HEK293T (cell line): ENCODE measurements at regions not wholly inside any gene's neighbourhood (a gene's known extent, or its start where the extent isn't known, plus 50 kb on each side); places are given as distances from the start of the nearest gene placed in this dataset.

ENCODE experiments used
- CTCF ChIA-PET: fragments of 350-600 bp; formaldehyde crosslinking; extraction: SDS; loops from one replicate; lab custom pipeline; 2021; ENCODE audit warnings: antibody characterized with exemption, inconsistent platforms; lab: Yijun Ruan, JAX
- POLR2A ChIA-PET: fragments of 350-600 bp; formaldehyde crosslinking; extraction: SDS; loops from one replicate; lab custom pipeline; 2020; ENCODE audit warnings: antibody characterized with exemption, inconsistent platforms; lab: Yijun Ruan, JAX
- DNase-seq: peaks from one replicate; pipeline ENCODE4 v3.0.0; 2012; ENCODE audit warnings: mixed read lengths; ENCODE audit errors: extremely low spot score
- ARNT ChIP-seq: fragments of 450-650 bp; IDR thresholded peaks from 2 replicates; pipeline ENCODE4 v1.6.1; 2017; ENCODE audit warnings: mild to moderate bottlenecking
- BHLHE40 ChIP-seq: fragments of 450-650 bp; IDR thresholded peaks from 2 replicates; pipeline ENCODE4 v1.6.1; 2016; ENCODE audit warnings: mild to moderate bottlenecking, moderate library complexity, borderline replicate concordance
- CTBP1 ChIP-seq: fragments of 450-650 bp; IDR thresholded peaks from 2 replicates; pipeline ENCODE4 v1.6.1; 2016; ENCODE audit warnings: borderline replicate concordance
- ELF4 ChIP-seq: fragments of 450-650 bp; IDR thresholded peaks from 2 replicates; pipeline ENCODE4 v1.6.1; 2017; ENCODE audit warnings: antibody characterized with exemption
- FOXA1 ChIP-seq: fragments of 450-650 bp; IDR thresholded peaks from 2 replicates; pipeline ENCODE4 v1.6.1; 2016; ENCODE audit warnings: mild to moderate bottlenecking
- FOXK2 ChIP-seq: fragments of 450-650 bp; IDR thresholded peaks from 2 replicates; pipeline ENCODE4 v1.6.1; 2016; ENCODE audit warnings: mild to moderate bottlenecking
- FOXM1 ChIP-seq: fragments of 450-650 bp; IDR thresholded peaks from 2 replicates; pipeline ENCODE4 v1.6.1; 2017; ENCODE audit warnings: mild to moderate bottlenecking, borderline replicate concordance
- HDGF ChIP-seq: fragments of 450-650 bp; IDR thresholded peaks from 2 replicates; pipeline ENCODE4 v1.6.1; 2017; ENCODE audit warnings: antibody characterized with exemption, borderline replicate concordance
- L3MBTL2 ChIP-seq: fragments of 450-650 bp; conservative IDR thresholded peaks from 2 replicates; pipeline ENCODE4 v1.6.1; 2016; ENCODE audit warnings: mild to moderate bottlenecking
- LEF1 ChIP-seq: fragments of 450-650 bp; IDR thresholded peaks from 2 replicates; pipeline ENCODE4 v1.6.1; 2017; ENCODE audit warnings: mild to moderate bottlenecking, borderline replicate concordance
- NFRKB ChIP-seq: fragments of 450-650 bp; IDR thresholded peaks from 2 replicates; pipeline ENCODE4 v1.6.1; 2016; ENCODE audit warnings: mild to moderate bottlenecking, moderate library complexity
- SP1 ChIP-seq: fragments of 450-650 bp; IDR thresholded peaks from 2 replicates; pipeline ENCODE4 v1.6.1; 2017
- SUZ12 ChIP-seq: fragments of 450-650 bp; IDR thresholded peaks from 2 replicates; pipeline ENCODE4 v1.6.1; 2016; ENCODE audit warnings: mild to moderate bottlenecking
- TARDBP ChIP-seq: fragments of 450-650 bp; IDR thresholded peaks from 2 replicates; pipeline ENCODE4 v1.6.1; 2016
- ZNF384 ChIP-seq: fragments of 450-650 bp; IDR thresholded peaks from 2 replicates; pipeline ENCODE4 v1.6.1; 2016
- TF ChIP-seq, protein P1 (sequence below): fragments of 450-650 bp; IDR thresholded peaks from 2 replicates; pipeline ENCODE4 v1.6.1; 2016

GRCh38 chr1:234878288-234878687, 250.3 kb downstream of the TOMM20 start:
- TF ChIP-seq TARDBP: no peak
- no peak for TF ChIP-seq SUZ12
- TF ChIP-seq FOXK2: no peak
- no peak for TF ChIP-seq BHLHE40
- TF ChIP-seq L3MBTL2: no peak
- TF ChIP-seq NFRKB: no peak
- no peak for TF ChIP-seq CTBP1
- no peak for TF ChIP-seq FOXA1
- TF ChIP-seq HDGF: no peak
- TF ChIP-seq SP1: no peak
- no peak for TF ChIP-seq ELF4
- no peak for TF ChIP-seq FOXM1
- no peak for TF ChIP-seq ARNT
- CTCF ChIA-PET: interaction anchor here (0.6 to 1.0 kb wide), 3 partner anchors 48 to 191 kb away, joined by 3 to 4 read pairs (median 3); no protein-coding TSS in a partner anchor
- DNase-seq: no peak
- POLR2A ChIA-PET: no interaction called here

GRCh38 chr1:234877761-234878160, 250.9 kb downstream of the TOMM20 start:
- ChIA-PET CTCF (interaction anchor here (0.6 to 1.0 kb wide), 2 partner anchors 48 to 154 kb away, joined by 3 to 4 read pairs; no protein-coding TSS in a partner anchor), POLR2A (no interaction called here)
- DNase-seq: no peak
- TF ChIP-seq ELF4: no peak
- no peak for TF ChIP-seq ARNT
- no peak for TF ChIP-seq LEF1
- no peak for TF ChIP-seq SUZ12
- TF ChIP-seq, protein P1, sequence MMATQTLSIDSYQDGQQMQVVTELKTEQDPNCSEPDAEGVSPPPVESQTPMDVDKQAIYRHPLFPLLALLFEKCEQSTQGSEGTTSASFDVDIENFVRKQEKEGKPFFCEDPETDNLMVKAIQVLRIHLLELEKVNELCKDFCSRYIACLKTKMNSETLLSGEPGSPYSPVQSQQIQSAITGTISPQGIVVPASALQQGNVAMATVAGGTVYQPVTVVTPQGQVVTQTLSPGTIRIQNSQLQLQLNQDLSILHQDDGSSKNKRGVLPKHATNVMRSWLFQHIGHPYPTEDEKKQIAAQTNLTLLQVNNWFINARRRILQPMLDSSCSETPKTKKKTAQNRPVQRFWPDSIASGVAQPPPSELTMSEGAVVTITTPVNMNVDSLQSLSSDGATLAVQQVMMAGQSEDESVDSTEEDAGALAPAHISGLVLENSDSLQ: no peak
- no peak for TF ChIP-seq TARDBP
- no peak for TF ChIP-seq SP1
- no peak for TF ChIP-seq NFRKB
- no peak for TF ChIP-seq FOXM1
- no peak for TF ChIP-seq HDGF
- no peak for TF ChIP-seq BHLHE40
- no peak for TF ChIP-seq FOXK2

- CTCF ChIA-PET: interaction anchor here (0.6 to 1.3 kb wide), 12 partner anchors 8 to 377 kb away, joined by 3 to 8 read pairs (median 3); no protein-coding TSS in a partner anchor
- POLR2A ChIA-PET: interaction anchor here (0.9 to 1.2 kb wide), 5 partner anchors 9 to 264 kb away, joined by 3 to 6 read pairs (median 3); no protein-coding TSS in a partner anchor
- DNase-seq: no peak
- no peak for TF ChIP-seq L3MBTL2
- no peak for TF ChIP-seq SP1
- TF ChIP-seq FOXA1: no peak
- TF ChIP-seq FOXK2: no peak
- TF ChIP-seq BHLHE40: no peak
- TF ChIP-seq ELF4: no peak
- TF ChIP-seq HDGF: no peak
- no peak for TF ChIP-seq FOXM1
- no peak for TF ChIP-seq CTBP1
- TF ChIP-seq, protein P1: no peak
- TF ChIP-seq LEF1: no peak
- TF ChIP-seq TARDBP: no peak
- TF ChIP-seq ZNF384: no peak
- no peak for TF ChIP-seq ARNT
- no peak for TF ChIP-seq SUZ12
- TF ChIP-seq NFRKB: no peak
These were observed 252.4 kb downstream of the TOMM20 start for GRCh38 chr1:234875953-234876855.

DNA sequence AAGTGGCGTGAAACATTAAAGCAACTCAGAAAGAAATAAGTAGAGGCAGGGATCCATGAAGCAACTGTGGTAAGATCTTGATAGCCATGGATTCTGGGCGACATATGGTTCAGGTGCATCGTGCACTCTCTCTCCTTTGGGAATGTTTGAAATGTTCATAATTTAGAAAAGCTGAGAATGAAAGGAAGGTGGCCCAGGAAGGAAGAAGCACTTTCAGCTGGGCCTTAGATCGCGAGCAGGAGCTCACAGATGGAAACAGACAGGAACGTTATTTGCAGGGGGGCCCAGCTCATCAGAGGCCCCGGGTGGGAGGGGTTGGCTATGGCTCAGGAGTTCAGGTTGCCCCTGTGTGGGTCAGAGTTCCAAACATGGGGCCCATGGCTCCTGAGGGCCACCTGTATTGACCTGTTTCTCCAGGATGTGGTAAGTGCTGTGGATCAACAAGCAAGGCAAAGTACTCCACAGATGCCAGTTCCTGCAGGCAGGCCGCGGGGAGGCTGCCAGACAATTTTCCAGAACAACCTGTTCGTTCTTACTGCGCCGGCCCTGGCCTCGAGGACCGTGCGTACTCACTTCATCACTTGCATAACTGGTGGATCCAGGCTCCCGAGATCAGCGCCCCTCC, 253.2 kb downstream of the TOMM20 start:
- CTCF ChIA-PET: interaction anchor here (1.0 kb wide), 1 partner anchor 376 kb away, joined by 3 read pairs; no protein-coding TSS in a partner anchor
- DNase-seq: no peak
- TF ChIP-seq ZNF384 (no peak), ELF4 (no peak), HDGF (no peak)
- POLR2A ChIA-PET: interaction anchor here (1.0 kb wide), 2 partner anchors 13 to 151 kb away, joined by 3 read pairs; no protein-coding TSS in a partner anchor

- DNase-seq: no peak
- CTCF ChIA-PET: interaction anchor here (0.7 kb wide), 1 partner anchor 268 kb away, joined by 3 read pairs; no protein-coding TSS in a partner anchor
- POLR2A ChIA-PET: interaction anchor here (1.0 kb wide), 1 partner anchor 150 kb away, joined by 3 read pairs; no protein-coding TSS in a partner anchor
- TF ChIP-seq ELF4 (no peak), ZNF384 (no peak), LEF1 (no peak), SUZ12 (no peak)
- TF ChIP-seq, protein P1: no peak
These were observed 254.0 kb downstream of the TOMM20 start for GRCh38 chr1:234874291-234875288.
